Type B pancreatic cell (in vitro differentiated cells): ENCODE measurements at regions not wholly inside any gene's neighbourhood (a gene's known extent, or its start where the extent isn't known, plus 50 kb on each side); places are given as distances from the start of the nearest gene placed in this dataset.

Experiments
- DNase-seq: peaks from one replicate; pipeline ENCODE4 v3.0.0; 2021; ENCODE audit warnings: mixed read lengths; ENCODE audit not compliant: unreplicated experiment; ENCODE audit errors: extremely low spot score
- H3K27ac Mint-ChIP-seq: 2 replicates; pipeline ENCODE4 v1.8.0; 2021; ENCODE audit warnings: mild to moderate bottlenecking, mixed read lengths
- H3K27me3 Mint-ChIP-seq: 2 replicates; pipeline ENCODE4 v1.8.0; 2021; ENCODE audit warnings: mixed read lengths
- H3K36me3 Mint-ChIP-seq: 2 replicates; pipeline ENCODE4 v1.8.0; 2021; ENCODE audit warnings: mixed read lengths
- H3K4me1 Mint-ChIP-seq: one replicate; pipeline ENCODE4 v1.8.0; 2021; ENCODE audit warnings: mixed read lengths; ENCODE audit not compliant: unreplicated experiment
- H3K4me3 Mint-ChIP-seq: 2 replicates; pipeline ENCODE4 v1.8.0; 2021; ENCODE audit warnings: mild to moderate bottlenecking, mixed read lengths
- H3K9me3 Mint-ChIP-seq: 2 replicates; pipeline ENCODE4 v1.8.0; 2021; ENCODE audit warnings: mixed read lengths
- CTCF ChIP-seq: fragments of 200-600 bp; sonication (generic); conservative IDR thresholded peaks from 2 replicates; pipeline ENCODE4 v1.5.0; 2021; ENCODE audit warnings: antibody characterized with exemption, mild to moderate bottlenecking

GRCh38 chr2:118363604-118364003 lies 275.3 kb downstream of the INSIG2 start:
- no peak overlapping the region for H3K4me3 Mint-ChIP-seq
- peaks cover 12% of the 10 kb centered on the region for H3K27me3 Mint-ChIP-seq
- no peaks in the 10 kb centered on the region for H3K4me1 Mint-ChIP-seq
- no peak for DNase-seq
- no peaks in the 10 kb centered on the region for H3K36me3 Mint-ChIP-seq
- H3K9me3 Mint-ChIP-seq, result no peaks in the 10 kb centered on the region
- TF ChIP-seq CTCF, result no peak
- no peak overlapping the region for H3K27ac Mint-ChIP-seq

GRCh38 chr2:118356051-118356450 lies 267.8 kb downstream of the INSIG2 start:
- H3K9me3 Mint-ChIP-seq, result no peaks in the 10 kb centered on the region
- H3K27ac Mint-ChIP-seq, result no peak overlapping the region
- no peaks in the 10 kb centered on the region for H3K36me3 Mint-ChIP-seq
- H3K27me3 Mint-ChIP-seq, result peaks cover 6% of the 10 kb centered on the region
- DNase-seq, result no peak
- H3K4me3 Mint-ChIP-seq, result no peak overlapping the region
- TF ChIP-seq CTCF, result no peak
- no peaks in the 10 kb centered on the region for H3K4me1 Mint-ChIP-seq

- Mint-ChIP-seq H3K27me3 (peaks cover 12% of the 10 kb centered on the region), H3K27ac (no peak overlapping the region), H3K4me3 (no peak overlapping the region), H3K36me3 (no peaks in the 10 kb centered on the region), H3K9me3 (peaks cover 6% of the 10 kb centered on the region), H3K4me1 (no peaks in the 10 kb centered on the region)
- TF ChIP-seq CTCF, result no peak
- DNase-seq, result no peak
Observed at GRCh38 chr2:118351796-118352195, 263.5 kb downstream of the INSIG2 start.

GRCh38 chr2:118350621-118351020 lies 262.4 kb downstream of the INSIG2 start:
- H3K36me3 Mint-ChIP-seq, result no peaks in the 10 kb centered on the region
- H3K4me3 Mint-ChIP-seq, result no peak overlapping the region
- no peak for DNase-seq
- H3K27me3 Mint-ChIP-seq, result peaks cover 12% of the 10 kb centered on the region
- no peak overlapping the region for H3K27ac Mint-ChIP-seq
- no peak for TF ChIP-seq CTCF
- peaks cover 6% of the 10 kb centered on the region for H3K9me3 Mint-ChIP-seq
- H3K4me1 Mint-ChIP-seq, result no peaks in the 10 kb centered on the region

GRCh38 chr2:118349365-118349764 lies 261.1 kb downstream of the INSIG2 start:
- Mint-ChIP-seq H3K4me3 (no peak overlapping the region), H3K27me3 (peaks cover 12% of the 10 kb centered on the region), H3K27ac (no peak overlapping the region), H3K9me3 (peaks cover 6% of the 10 kb centered on the region), H3K4me1 (no peaks in the 10 kb centered on the region), H3K36me3 (no peaks in the 10 kb centered on the region)
- no peak for TF ChIP-seq CTCF
- no peak for DNase-seq
